Endothelial cell (in vitro differentiated cells): ENCODE measurements at regions not wholly inside any gene's neighbourhood (a gene's known extent, or its start where the extent isn't known, plus 50 kb on each side); places are given as distances from the start of the nearest gene placed in this dataset.
"Not testable (repeated sequence)": the region's sequence is repeated elsewhere in the genome, so short reads cannot be mapped to it uniquely, and the experiment has no call there.

Experiments
- DNase-seq: peaks from one replicate; pipeline ENCODE4 v3.0.0; 2021; ENCODE audit warnings: low spot score
- H3K27ac Mint-ChIP-seq: one replicate; pipeline ENCODE4 v1.8.0; 2021; ENCODE audit warnings: mixed read lengths, inconsistent platforms; ENCODE audit not compliant: unreplicated experiment
- H3K27me3 Mint-ChIP-seq: one replicate; pipeline ENCODE4 v1.8.0; 2021; ENCODE audit warnings: mild to moderate bottlenecking, moderate library complexity, mixed read lengths, inconsistent platforms; ENCODE audit not compliant: unreplicated experiment
- H3K36me3 Mint-ChIP-seq: one replicate; pipeline ENCODE4 v1.8.0; 2021; ENCODE audit warnings: mild to moderate bottlenecking, low read depth, mixed read lengths, inconsistent platforms; ENCODE audit not compliant: unreplicated experiment
- H3K4me1 Mint-ChIP-seq: one replicate; pipeline ENCODE4 v1.8.0; 2021; ENCODE audit warnings: mild to moderate bottlenecking, mixed read lengths, inconsistent platforms; ENCODE audit not compliant: unreplicated experiment
- H3K4me3 Mint-ChIP-seq: one replicate; pipeline ENCODE4 v1.8.0; 2021; ENCODE audit warnings: mild to moderate bottlenecking, mixed read lengths, inconsistent platforms; ENCODE audit not compliant: unreplicated experiment
- H3K9me3 Mint-ChIP-seq: one replicate; pipeline ENCODE4 v1.8.0; 2021; ENCODE audit warnings: mixed read lengths, inconsistent platforms; ENCODE audit not compliant: unreplicated experiment
- CTCF ChIP-seq: fragments of 200-600 bp; sonication (generic); IDR thresholded peaks from one replicate; pipeline ENCODE4 v1.5.0; 2021; ENCODE audit warnings: antibody characterized with exemption; ENCODE audit not compliant: unreplicated experiment

- peaks cover 1% of the 10 kb centered on the region for H3K27me3 Mint-ChIP-seq
- H3K4me3 Mint-ChIP-seq = no peak overlapping the region
- H3K27ac Mint-ChIP-seq = no peak overlapping the region
- no peak for DNase-seq
- H3K36me3 Mint-ChIP-seq = peaks cover 10% of the 10 kb centered on the region
- no peaks in the 10 kb centered on the region for H3K9me3 Mint-ChIP-seq
- no peak for TF ChIP-seq CTCF
- H3K4me1 Mint-ChIP-seq = no peaks in the 10 kb centered on the region
These were observed 197.5 kb downstream of the SOX4 start for GRCh38 chr6:21791056-21791455.

DNA sequence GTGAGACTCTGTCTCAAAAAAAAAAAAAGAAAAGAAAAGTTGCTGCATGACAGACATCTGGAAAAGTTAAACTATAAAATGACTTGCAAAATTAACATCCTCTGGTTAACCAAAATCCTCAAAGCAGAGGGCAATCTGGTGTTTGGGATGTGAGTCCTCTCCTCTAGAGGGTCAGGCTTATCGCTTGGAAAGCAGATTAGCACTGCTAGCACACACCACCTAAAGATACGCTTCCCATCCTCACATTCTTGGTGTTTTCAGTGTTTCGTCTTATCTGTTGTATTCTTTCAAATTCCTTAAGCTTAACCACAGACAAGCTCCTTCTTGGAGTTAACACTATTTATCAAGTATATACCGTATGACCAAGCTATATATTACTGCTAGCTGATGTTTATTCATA lies 198.0 kb downstream of the SOX4 start:
- no peak overlapping the region for H3K4me3 Mint-ChIP-seq
- peaks cover 12% of the 10 kb centered on the region for H3K36me3 Mint-ChIP-seq

GRCh38 chr6:21792177-21792576 lies 198.6 kb downstream of the SOX4 start:
- DNase-seq = no peak
- Mint-ChIP-seq H3K4me1 (no peaks in the 10 kb centered on the region), H3K36me3 (peaks cover 12% of the 10 kb centered on the region), H3K9me3 (no peaks in the 10 kb centered on the region), H3K27ac (no peak overlapping the region), H3K4me3 (no peak overlapping the region), H3K27me3 (peaks cover 1% of the 10 kb centered on the region)
- TF ChIP-seq CTCF = no peak

More for the DNA sequence above, 198.0 kb downstream of the SOX4 start:
- TF ChIP-seq CTCF = no peak
- no peak for DNase-seq
- H3K27me3 Mint-ChIP-seq = peaks cover 1% of the 10 kb centered on the region
- no peak overlapping the region for H3K27ac Mint-ChIP-seq
- no peaks in the 10 kb centered on the region for H3K9me3 Mint-ChIP-seq
- H3K4me1 Mint-ChIP-seq = no peaks in the 10 kb centered on the region

DNA sequence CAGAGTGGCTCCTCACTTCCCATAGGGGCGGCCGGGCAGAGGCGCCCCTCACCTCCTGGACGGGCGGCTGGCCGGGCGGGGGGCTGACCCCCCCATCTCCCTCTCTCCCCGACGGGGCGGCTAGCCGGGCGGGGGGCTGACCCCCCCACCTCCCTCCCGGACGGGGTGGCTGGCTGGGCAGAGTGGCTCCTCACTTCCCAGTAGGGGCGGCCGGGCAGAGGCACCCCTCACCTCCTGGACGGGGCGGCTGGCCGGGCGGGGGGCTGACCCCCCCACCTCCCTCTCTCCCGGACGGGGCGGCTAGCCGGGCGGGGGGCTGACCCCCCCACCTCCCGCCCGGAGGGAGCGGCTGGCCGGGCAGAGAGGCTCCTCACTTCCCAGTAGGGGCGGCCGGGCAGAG lies 203.4 kb downstream of the SOX4 start:
- DNase-seq, H3K27me3 Mint-ChIP-seq, H3K27ac Mint-ChIP-seq, H3K9me3 Mint-ChIP-seq, H3K4me3 Mint-ChIP-seq: not testable (repeated sequence)
- Mint-ChIP-seq H3K4me1 (peaks cover 15% of the 10 kb centered on the region), H3K36me3 (peaks cover 12% of the 10 kb centered on the region)

- H3K4me3 Mint-ChIP-seq = peak overlapping the region; percentile 45
- H3K9me3 Mint-ChIP-seq = no peaks in the 10 kb centered on the region
- H3K36me3 Mint-ChIP-seq = peaks cover 15% of the 10 kb centered on the region
- peaks cover 8% of the 10 kb centered on the region for H3K27me3 Mint-ChIP-seq
- no peak for TF ChIP-seq CTCF
- H3K27ac Mint-ChIP-seq = no peak overlapping the region
- no peak for DNase-seq
- peaks cover 16% of the 10 kb centered on the region for H3K4me1 Mint-ChIP-seq
These were observed 204.9 kb downstream of the SOX4 start for GRCh38 chr6:21798468-21798867.

GRCh38 chr6:21800330-21800729 lies 206.8 kb downstream of the SOX4 start:
- peaks cover 19% of the 10 kb centered on the region for H3K36me3 Mint-ChIP-seq
- H3K27me3 Mint-ChIP-seq = peaks cover 7% of the 10 kb centered on the region
- DNase-seq = no peak
- H3K4me1 Mint-ChIP-seq = peaks cover 19% of the 10 kb centered on the region
- H3K27ac Mint-ChIP-seq = no peak overlapping the region
- no peak for TF ChIP-seq CTCF
- H3K9me3 Mint-ChIP-seq = no peaks in the 10 kb centered on the region
- H3K4me3 Mint-ChIP-seq = no peak overlapping the region
